SH-SY5Y (cell line): ENCODE measurements at regions not wholly inside any gene's neighbourhood (a gene's known extent, or its start where the extent isn't known, plus 50 kb on each side); places are given as distances from the start of the nearest gene placed in this dataset.

Experiments used
- GATA2 ChIP-seq: IDR thresholded peaks from 2 replicates; pipeline ENCODE4 v1.6.1; 2011; ENCODE audit warnings: mild to moderate bottlenecking, low read depth, low read length
- GATA3 ChIP-seq: IDR thresholded peaks from 2 replicates; pipeline ENCODE4 v1.6.1; 2011; ENCODE audit warnings: low read depth, mild to moderate bottlenecking, low read length, moderate library complexity

- TF ChIP-seq GATA2 (no peak), GATA3 (no peak)
Observed at GRCh38 chr5:171705830-171706468, 79.7 kb upstream of the SMIM23 start.
